ENCODE measurements at regions not wholly inside any gene's neighbourhood (a gene's known extent, or its start where the extent isn't known, plus 50 kb on each side); places are given as distances from the start of the nearest gene placed in this dataset.

GRCh38 chr1:208747979-208748378, 503.8 kb upstream of the PLXNA2 start:
- Histone ChIP-seq H3K27ac (no peak overlapping the region), H3K27me3 (no peaks in the 10 kb centered on the region), H3K9me3 (no peaks in the 10 kb centered on the region), H3K4me3 (no peak overlapping the region), H3K4me1 (no peaks in the 10 kb centered on the region), H3K36me3 (no peaks in the 10 kb centered on the region)
- intact Hi-C loops (cut with DNase I) = no loop called here
- no peak for TF ChIP-seq CTCF (IDR thresholded peaks at IDR 0.05)
- no peak for DNase-seq (ENCODE audit: low spot score in 2 of 2)

GRCh38 chr1:208748387-208749165, 504.4 kb upstream of the PLXNA2 start:
- DNase-seq (ENCODE audit: low spot score in 2 of 2) = no peak
- intact Hi-C loops (cut with DNase I) = no loop called here
- Histone ChIP-seq H3K4me1 (no peaks in the 10 kb centered on the region), H3K36me3 (no peaks in the 10 kb centered on the region), H3K9me3 (no peaks in the 10 kb centered on the region), H3K27me3 (no peaks in the 10 kb centered on the region), H3K4me3 (no peak overlapping the region), H3K27ac (no peak overlapping the region)
- no peak for TF ChIP-seq CTCF (IDR thresholded peaks at IDR 0.05)

GRCh38 chr1:208756339-208756981, 512.3 kb upstream of the PLXNA2 start:
- DNase-seq (ENCODE audit: low spot score in 2 of 2) = no peak
- Histone ChIP-seq H3K36me3 (no peaks in the 10 kb centered on the region), H3K9me3 (no peaks in the 10 kb centered on the region), H3K27ac (no peak overlapping the region), H3K4me3 (no peak overlapping the region), H3K27me3 (no peaks in the 10 kb centered on the region), H3K4me1 (no peaks in the 10 kb centered on the region)
- TF ChIP-seq CTCF (IDR thresholded peaks at IDR 0.05) = no peak
- intact Hi-C loops (cut with DNase I) = no loop called here

DNA sequence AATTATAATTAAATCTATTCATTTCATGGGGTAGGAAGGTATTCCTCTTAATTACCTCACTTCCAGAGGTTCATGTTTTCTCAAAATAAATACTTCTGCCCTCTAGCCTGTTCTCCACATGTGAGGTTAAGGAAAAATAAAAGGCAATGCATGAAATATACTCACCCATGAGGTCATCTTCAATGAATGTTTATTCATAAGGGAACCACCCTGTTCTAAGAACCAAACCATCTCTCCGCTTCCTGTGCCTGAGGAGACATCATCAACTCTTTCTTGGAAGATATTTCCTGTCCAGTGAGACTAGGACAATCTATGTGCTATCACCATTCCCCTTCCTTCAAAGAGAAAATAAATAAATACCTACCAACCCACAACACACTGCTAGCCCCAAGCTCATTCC, 513.7 kb upstream of the PLXNA2 start:
- H3K4me1 ChIP-seq = no peaks in the 10 kb centered on the region
- TF ChIP-seq CTCF (IDR thresholded peaks at IDR 0.05) = no peak
- intact Hi-C loops (cut with DNase I) = no loop called here

GRCh38 chr1:208759255-208759654, 515.1 kb upstream of the PLXNA2 start:
- H3K27me3 ChIP-seq = no peaks in the 10 kb centered on the region
- TF ChIP-seq CTCF (IDR thresholded peaks at IDR 0.05) = no peak
- DNase-seq (ENCODE audit: low spot score in 2 of 2) = no peak
- H3K36me3 ChIP-seq = no peaks in the 10 kb centered on the region
- no peak overlapping the region for H3K27ac ChIP-seq
- intact Hi-C loops (cut with DNase I) = no loop called here
- H3K4me3 ChIP-seq = no peak overlapping the region
- no peaks in the 10 kb centered on the region for H3K9me3 ChIP-seq
- H3K4me1 ChIP-seq = no peaks in the 10 kb centered on the region

More for the DNA sequence above, 513.7 kb upstream of the PLXNA2 start:
- H3K27ac ChIP-seq = no peak overlapping the region
- H3K36me3 ChIP-seq = no peaks in the 10 kb centered on the region
- H3K9me3 ChIP-seq = no peaks in the 10 kb centered on the region
- H3K4me3 ChIP-seq = no peak overlapping the region
- no peaks in the 10 kb centered on the region for H3K27me3 ChIP-seq
- no peak for DNase-seq (ENCODE audit: low spot score in 2 of 2)

Data from ascending aorta (tissue), 2 donors.